Endothelial cell of umbilical vein (primary cell): ENCODE measurements at regions not wholly inside any gene's neighbourhood (a gene's known extent, or its start where the extent isn't known, plus 50 kb on each side); places are given as distances from the start of the nearest gene placed in this dataset.

Source experiments
- BruUV-seq: library from RNA; stranded (reverse); fragments of 400-500 nt; replicated peaks from 2 replicates; lab custom pipeline; 2021; lab: Mats Ljungman, UMichigan
- CTCF ChIA-PET: fragments of 300-600, 350-600 bp; sonication (Branson Sonifier 250); formaldehyde crosslinking; loops from one replicate; lab custom pipeline; 2021; ENCODE audit warnings: antibody characterized with exemption, inconsistent platforms; lab: Charles Lee
- POLR2A ChIA-PET: fragments of 300-600, 350-600 bp; sonication (Branson Sonifier 250); formaldehyde crosslinking; loops from one replicate; lab custom pipeline; 2021; ENCODE audit warnings: antibody characterized with exemption, inconsistent platforms; lab: Charles Lee
- DNase-seq: peaks from one replicate; pipeline ENCODE4 v3.0.0-alpha.2; 2011; ENCODE audit warnings: low read depth, low spot score
- FAIRE-seq: peaks from 2 replicates; lab custom pipeline; 2011; peaks lifted over from hg19 to GRCh38; lab: Jason Lieb, UNC
- H2AFZ ChIP-seq: 2 replicates; pipeline ENCODE4 v1.6.0; 2012; ENCODE audit warnings: low read depth, low read length, control low read depth, inconsistent platforms
- H3K27ac ChIP-seq: 2 replicates; pipeline ENCODE4 v1.5.1; 2011; ENCODE audit warnings: low read depth, mild to moderate bottlenecking, control low read depth, low read length, moderate library complexity; ENCODE audit not compliant: insufficient read depth
- H3K27me3 ChIP-seq, 2 experiments: 2 replicates each; pipeline versions ENCODE4 v1.6.0 to v1.6.1; 2011; ENCODE audit warnings: low read length in 2 of 2, mixed read lengths in 1 of 2; ENCODE audit not compliant: control insufficient read depth in 2 of 2, insufficient read depth in 2 of 2
- H3K36me3 ChIP-seq, 2 experiments: 2 replicates in 1 of 2; 3 replicates in 1 of 2; pipeline ENCODE4 v1.5.1; 2011; ENCODE audit warnings: low read length in 2 of 2, mild to moderate bottlenecking in 1 of 2, moderate library complexity in 1 of 2; ENCODE audit not compliant: control insufficient read depth in 2 of 2, insufficient read depth in 2 of 2; ENCODE audit errors: extremely low read depth in 1 of 2
- H3K4me1 ChIP-seq: 3 replicates; pipeline ENCODE4 v1.5.1; 2011; ENCODE audit warnings: mild to moderate bottlenecking, low read length; ENCODE audit not compliant: control insufficient read depth, insufficient read depth; ENCODE audit errors: extremely low read depth
- H3K4me2 ChIP-seq: 2 replicates; pipeline ENCODE4 v1.6.1; 2011; ENCODE audit warnings: low read length, control low read depth, mixed read lengths; ENCODE audit not compliant: insufficient read depth
- H3K4me3 ChIP-seq, 3 experiments: fragments of 200-600 bp in 1 of 3; sonication (generic), shearing (Covaris generic) in 1 of 3; replicated peaks in 1 of 3; 2 replicates each; pipeline ENCODE4 v1.5.1; 2011 to 2016; ENCODE audit warnings: control low read depth in 3 of 3, low read length in 3 of 3, mild to moderate bottlenecking in 2 of 3, inconsistent platforms in 1 of 3, low read depth in 1 of 3, moderate library complexity in 1 of 3; ENCODE audit not compliant: insufficient read depth in 1 of 3
- H3K79me2 ChIP-seq: 2 replicates; pipeline ENCODE4 v1.6.0; 2012; ENCODE audit warnings: low read length, inconsistent platforms; ENCODE audit not compliant: control insufficient read depth, insufficient read depth
- H3K9ac ChIP-seq: replicated peaks from 2 replicates; pipeline ENCODE3; 2011; ENCODE audit warnings: low read length, control low read depth; ENCODE audit not compliant: insufficient read depth; ENCODE audit errors: extremely low read depth
- H3K9me1 ChIP-seq: replicated peaks from 3 replicates; pipeline ENCODE4 v1.6.0; 2011; ENCODE audit warnings: mild to moderate bottlenecking, low read length; ENCODE audit not compliant: control insufficient read depth, insufficient read depth; ENCODE audit errors: extremely low read depth
- H3K9me3 ChIP-seq: replicated peaks from 2 replicates; pipeline ENCODE4 v1.5.1; 2012; ENCODE audit warnings: low read length, inconsistent platforms; ENCODE audit not compliant: control insufficient read depth, insufficient read depth
- H4K20me1 ChIP-seq: replicated peaks from 2 replicates; pipeline ENCODE3; 2011; ENCODE audit warnings: mild to moderate bottlenecking, low read length; ENCODE audit not compliant: control insufficient read depth, insufficient read depth; ENCODE audit errors: extremely low read depth
- CTCF ChIP-seq, 2 donors: IDR thresholded peaks; 1 replicate in 1 of 2; 2 replicates in 1 of 2; pipeline ENCODE4 v1.5.1; 2011; ENCODE audit warnings: low read length in 2 of 2, mild to moderate bottlenecking in 2 of 2, moderate library complexity in 2 of 2, control low read depth in 1 of 2, inconsistent platforms in 1 of 2, low read depth in 1 of 2; ENCODE audit not compliant: insufficient read depth in 1 of 2; ENCODE audit errors: extremely low read depth in 1 of 2
- EZH2 ChIP-seq: IDR thresholded peaks from 2 replicates; pipeline ENCODE4 v1.6.1; 2012; ENCODE audit warnings: borderline replicate concordance, low read depth, mild to moderate bottlenecking, moderate library complexity, low read length, inconsistent platforms; ENCODE audit not compliant: severe bottlenecking
- FOS ChIP-seq: IDR thresholded peaks from 2 replicates; pipeline ENCODE4 v1.6.1; 2011; ENCODE audit warnings: mild to moderate bottlenecking, low read length, moderate library complexity, borderline replicate concordance; ENCODE audit not compliant: insufficient read depth
- GATA2 ChIP-seq: IDR thresholded peaks from 2 replicates; pipeline ENCODE4 v1.7.0; 2011; ENCODE audit warnings: low read depth, mild to moderate bottlenecking, moderate library complexity, mixed read lengths, low read length; ENCODE audit not compliant: insufficient read length, insufficient read depth
- JUN ChIP-seq: IDR thresholded peaks from 2 replicates; pipeline ENCODE4 v1.6.1; 2011; ENCODE audit warnings: borderline replicate concordance, low read depth; ENCODE audit not compliant: insufficient read length, insufficient read depth
- MAX ChIP-seq: IDR thresholded peaks from 2 replicates; pipeline ENCODE4 v1.6.1; 2011; ENCODE audit not compliant: insufficient read depth, insufficient read length
- MYC ChIP-seq: IDR thresholded peaks from one replicate; pipeline ENCODE4 v1.6.1; 2011; ENCODE audit warnings: mild to moderate bottlenecking, low read depth, low read length
- POLR2A ChIP-seq: IDR thresholded peaks from 2 replicates; pipeline ENCODE4 v1.6.1; 2012; ENCODE audit warnings: low read depth, mild to moderate bottlenecking, control low read depth, low read length
- POLR2AphosphoS5 ChIP-seq: IDR thresholded peaks from 2 replicates; pipeline ENCODE4 v1.6.1; 2012; ENCODE audit warnings: low read depth, mild to moderate bottlenecking, control low read depth, low read length, moderate library complexity; ENCODE audit not compliant: insufficient read depth
- dilution Hi-C: fragments of 300-500 bp; cut with MboI; formaldehyde crosslinking; loops from one replicate; pipeline ENCODE4 v1.15.0; 2019; ENCODE audit warnings: low sequenced_read_pairs; ENCODE audit not compliant: extremely low pct_ligation_motif_present
- intact Hi-C: fragments of 100-400 bp; cut with micrococcal nuclease; formaldehyde crosslinking; loops from one replicate; pipeline ENCODE4 v1.10.0; 2022

- no peak for FAIRE-seq
- dilution Hi-C loops = no loop called here
- no peaks in the 10 kb centered on the region for H3K36me3 ChIP-seq
Observed at GRCh38 chrY:18989356-18989755, 215.8 kb upstream of the HSFY2 start.

More at GRCh38 chrY:18989356-18989755, 215.8 kb upstream of the HSFY2 start:
- ChIA-PET POLR2A (no interaction called here), CTCF (no interaction called here)
- Histone ChIP-seq H3K4me1 (no peaks in the 10 kb centered on the region), H3K27ac (no peak overlapping the region), H3K27me3 (no peaks in the 10 kb centered on the region), H3K9me3 (no peaks in the 10 kb centered on the region), H3K9ac (no peak overlapping the region), H3K4me3 (no peak overlapping the region), H3K4me2 (no peak overlapping the region), H2AFZ (no peak overlapping the region), H3K79me2 (no peaks in the 10 kb centered on the region), H3K9me1 (no peaks in the 10 kb centered on the region), H4K20me1 (no peaks in the 10 kb centered on the region)
- no peak for DNase-seq
- intact Hi-C loops = no loop called here
- BruUV-seq = no TSS peak
- no peak for TF ChIP-seq POLR2AphosphoS5
- TF ChIP-seq MYC = no peak
- TF ChIP-seq JUN = no peak
- TF ChIP-seq GATA2 = no peak
- no peak for TF ChIP-seq FOS
- TF ChIP-seq EZH2 = no peak
- no peak for TF ChIP-seq MAX
- no peak for TF ChIP-seq CTCF (IDR thresholded peaks at IDR 0.05; ENCODE audit: extremely low read depth in 1 of 2, insufficient read depth in 1 of 2, low read depth in 1 of 2, low read length in 2 of 2)
- no peak for TF ChIP-seq POLR2A
